ENCODE measurements at regions not wholly inside any gene's neighbourhood (a gene's known extent, or its start where the extent isn't known, plus 50 kb on each side); places are given as distances from the start of the nearest gene placed in this dataset.
"Not testable (repeated sequence)": the region's sequence is repeated elsewhere in the genome, so short reads cannot be mapped to it uniquely, and the experiment has no call there.

- not testable (repeated sequence) for TF ChIP-seq CTCF, POLR2A (IDR thresholded peaks at IDR 0.05)
Observed at GRCh38 chr6:142998739-142999138, 53.8 kb upstream of the HIVEP2 start.
